SK-N-SH (cell line): ENCODE measurements at regions not wholly inside any gene's neighbourhood (a gene's known extent, or its start where the extent isn't known, plus 50 kb on each side); places are given as distances from the start of the nearest gene placed in this dataset.

Experiments
- CTCF ChIA-PET: fragments of 300-600, 350-600 bp; formaldehyde crosslinking; extraction: SDS; loops from one replicate; lab custom pipeline; 2021; lab: Yijun Ruan, JAX
- POLR2A ChIA-PET: fragments of 350-600 bp; sonication (Branson Sonifier 250); formaldehyde crosslinking; extraction: SDS; loops from one replicate; lab custom pipeline; 2020; ENCODE audit warnings: antibody characterized with exemption, inconsistent platforms; lab: Yijun Ruan, JAX
- DNase-seq: peaks from one replicate; pipeline ENCODE4 v3.0.0; 2012
- H2AFZ ChIP-seq: fragments of 200-600 bp; sonication (generic); 2 replicates; pipeline ENCODE4 v1.8.1; 2016; ENCODE audit warnings: antibody characterized with exemption, mild to moderate bottlenecking, low read depth
- H3F3A ChIP-seq: fragments of 200-600 bp; sonication (generic); replicated peaks from 2 replicates; pipeline ENCODE3; 2016; ENCODE audit warnings: antibody characterized with exemption, mild to moderate bottlenecking; ENCODE audit not compliant: insufficient read depth
- H3K27ac ChIP-seq, 2 experiments: fragments of 200-500 bp in 1 of 2; fragments of 200-600 bp in 1 of 2; sonication (Bioruptor generic) in 1 of 2; sonication (generic), shearing (Covaris generic) in 1 of 2; 2 replicates each; pipeline versions ENCODE4 v1.5.1 to v1.6.1; 2014 to 2016; ENCODE audit warnings: low read depth in 2 of 2, inconsistent platforms in 1 of 2, low read length in 1 of 2, mild to moderate bottlenecking in 1 of 2, mixed read lengths in 1 of 2
- H3K27me3 ChIP-seq: fragments of 200-600 bp; sonication (generic), shearing (Covaris generic); 2 replicates; pipeline ENCODE4 v1.6.1; 2016; ENCODE audit warnings: mixed run types; ENCODE audit not compliant: insufficient read depth
- H3K36me3 ChIP-seq, 2 experiments: fragments of 200-500 bp in 1 of 2; fragments of 200-600 bp in 1 of 2; sonication (Bioruptor generic) in 1 of 2; sonication (generic) in 1 of 2; replicated peaks in 1 of 2; 2 replicates each; pipeline versions ENCODE3 to v1.5.1; 2014 to 2016; ENCODE audit warnings: low read length in 1 of 2, mild to moderate bottlenecking in 1 of 2; ENCODE audit not compliant: insufficient read depth in 2 of 2, control insufficient read depth in 1 of 2
- H3K4me1 ChIP-seq, 2 experiments: fragments of 200-500 bp in 1 of 2; fragments of 200-600 bp in 1 of 2; sonication (Bioruptor generic) in 1 of 2; sonication (generic), shearing (Covaris generic) in 1 of 2; 2 replicates each; pipeline versions ENCODE4 v1.5.1 to v1.6.1; 2014 to 2016; ENCODE audit warnings: low read depth in 1 of 2, low read length in 1 of 2, mixed run types in 1 of 2; ENCODE audit not compliant: insufficient read depth in 2 of 2, control insufficient read depth in 1 of 2
- H3K4me2 ChIP-seq: fragments of 200-600 bp; sonication (generic), shearing (Covaris generic); 2 replicates; pipeline ENCODE4 v1.6.1; 2017; ENCODE audit warnings: mixed run types
- H3K4me3 ChIP-seq, 2 experiments: fragments of 200-500 bp in 1 of 2; fragments of 200-600 bp in 1 of 2; sonication (Bioruptor generic) in 1 of 2; sonication (generic), shearing (Covaris generic) in 1 of 2; 2 replicates each; pipeline versions ENCODE4 v1.5.1 to v1.8.1; 2014 to 2016; ENCODE audit warnings: low read depth in 2 of 2, inconsistent platforms in 1 of 2, low read length in 1 of 2, mild to moderate bottlenecking in 1 of 2, mixed read lengths in 1 of 2, moderate library complexity in 1 of 2
- H3K79me2 ChIP-seq: fragments of 200-600 bp; sonication (generic); 2 replicates; pipeline ENCODE4 v1.8.1; 2017; ENCODE audit warnings: mild to moderate bottlenecking; ENCODE audit not compliant: insufficient read depth
- H3K9ac ChIP-seq: fragments of 200-600 bp; sonication (generic); 2 replicates; pipeline ENCODE4 v1.6.1; 2017; ENCODE audit warnings: mixed run types
- H3K9me2 ChIP-seq: fragments of 200-600 bp; sonication (generic); 2 replicates; pipeline ENCODE4 v1.6.1; 2017; ENCODE audit warnings: mixed run types
- H3K9me3 ChIP-seq: fragments of 200-600 bp; sonication (generic); 2 replicates; pipeline ENCODE4 v1.6.1; 2017; ENCODE audit warnings: mixed run types, mild to moderate bottlenecking, moderate library complexity
- H4K20me1 ChIP-seq: fragments of 200-600 bp; sonication (generic); 2 replicates; pipeline ENCODE4 v1.6.1; 2017; ENCODE audit warnings: mild to moderate bottlenecking, mixed run types; ENCODE audit not compliant: insufficient read depth
- CTCF ChIP-seq: fragments of 200-600 bp; sonication (generic); IDR thresholded peaks from 2 replicates; pipeline ENCODE4 v1.6.1; 2017; ENCODE audit warnings: antibody characterized with exemption, mild to moderate bottlenecking, moderate library complexity
- ELF1 ChIP-seq: IDR thresholded peaks from 2 replicates; pipeline ENCODE4 v1.4.0; 2012
- EZH2phosphoT487 ChIP-seq: fragments of 200-600 bp; sonication (generic); IDR thresholded peaks from 2 replicates; pipeline ENCODE4 v1.6.1; 2017; ENCODE audit warnings: low read depth, mixed run types, mild to moderate bottlenecking, antibody characterized with exemption, moderate library complexity, borderline replicate concordance
- GATA2 ChIP-seq: sonication (generic); formaldehyde crosslinking; IDR thresholded peaks from 2 replicates; pipeline ENCODE4 v1.5.0; 2020; ENCODE audit warnings: mild to moderate bottlenecking, missing genetic modification reagents
- JUND ChIP-seq: IDR thresholded peaks from 2 replicates; pipeline ENCODE4 v1.4.0; 2012
- MEF2A ChIP-seq: IDR thresholded peaks from 2 replicates; pipeline ENCODE4 v1.4.0; 2012; ENCODE audit warnings: low read depth, borderline replicate concordance
- MXI1 ChIP-seq: IDR thresholded peaks from 2 replicates; pipeline ENCODE4 v1.6.1; 2012; ENCODE audit warnings: mild to moderate bottlenecking, low read depth, low read length, improper control_type of control experiment
- NFIC ChIP-seq: IDR thresholded peaks from 2 replicates; pipeline ENCODE4 v1.4.0; 2012; ENCODE audit warnings: borderline replicate concordance
- NRF1 ChIP-seq: IDR thresholded peaks from 2 replicates; pipeline ENCODE4 v1.6.1; 2012; ENCODE audit warnings: low read depth, mild to moderate bottlenecking, low read length
- PBX3 ChIP-seq: IDR thresholded peaks from 2 replicates; pipeline ENCODE4; 2012
- POLR2AphosphoS5 ChIP-seq: IDR thresholded peaks from 2 replicates; pipeline ENCODE4 v1.6.1; 2012; ENCODE audit warnings: low read depth, low read length
- RCOR1 ChIP-seq: fragments of 150-350 bp; IDR thresholded peaks from 2 replicates; pipeline ENCODE4 v1.6.1; 2017; ENCODE audit warnings: antibody characterized with exemption, low read length
- RXRA ChIP-seq: IDR thresholded peaks from 2 replicates; pipeline ENCODE4 v1.4.0; 2012; ENCODE audit warnings: low read depth, mild to moderate bottlenecking, borderline replicate concordance
- SIN3A ChIP-seq: IDR thresholded peaks from 2 replicates; pipeline ENCODE4 v1.6.1; 2012; ENCODE audit warnings: low read depth, mild to moderate bottlenecking, low read length, moderate library complexity, borderline replicate concordance
- TCF12 ChIP-seq: IDR thresholded peaks from 2 replicates; pipeline ENCODE4 v1.4.0; 2012
- TEAD4 ChIP-seq: IDR thresholded peaks from 2 replicates; pipeline ENCODE4 v1.4.0; 2012; ENCODE audit warnings: mild to moderate bottlenecking, borderline replicate concordance; ENCODE audit not compliant: insufficient read depth
- YY1 ChIP-seq: IDR thresholded peaks from 2 replicates; pipeline ENCODE4 v1.4.0; 2012; ENCODE audit warnings: low read depth, mild to moderate bottlenecking
- ZBTB33 ChIP-seq: IDR thresholded peaks from 2 replicates; pipeline ENCODE4 v1.4.0; 2012; ENCODE audit warnings: low read depth, borderline replicate concordance
- WGBS: methylation state at CpG from one replicate; pipeline ENCODE4 v1.1.6; 2017; ENCODE audit warnings: low lambda C conversion rate; 5-methylcytosine and 5-hydroxymethylcytosine counted together
- TF ChIP-seq, protein P1 (sequence below): fragments of 150-350 bp; IDR thresholded peaks from 2 replicates; pipeline ENCODE4 v1.6.1; 2016; ENCODE audit warnings: mild to moderate bottlenecking, low read depth, low read length

DNA sequence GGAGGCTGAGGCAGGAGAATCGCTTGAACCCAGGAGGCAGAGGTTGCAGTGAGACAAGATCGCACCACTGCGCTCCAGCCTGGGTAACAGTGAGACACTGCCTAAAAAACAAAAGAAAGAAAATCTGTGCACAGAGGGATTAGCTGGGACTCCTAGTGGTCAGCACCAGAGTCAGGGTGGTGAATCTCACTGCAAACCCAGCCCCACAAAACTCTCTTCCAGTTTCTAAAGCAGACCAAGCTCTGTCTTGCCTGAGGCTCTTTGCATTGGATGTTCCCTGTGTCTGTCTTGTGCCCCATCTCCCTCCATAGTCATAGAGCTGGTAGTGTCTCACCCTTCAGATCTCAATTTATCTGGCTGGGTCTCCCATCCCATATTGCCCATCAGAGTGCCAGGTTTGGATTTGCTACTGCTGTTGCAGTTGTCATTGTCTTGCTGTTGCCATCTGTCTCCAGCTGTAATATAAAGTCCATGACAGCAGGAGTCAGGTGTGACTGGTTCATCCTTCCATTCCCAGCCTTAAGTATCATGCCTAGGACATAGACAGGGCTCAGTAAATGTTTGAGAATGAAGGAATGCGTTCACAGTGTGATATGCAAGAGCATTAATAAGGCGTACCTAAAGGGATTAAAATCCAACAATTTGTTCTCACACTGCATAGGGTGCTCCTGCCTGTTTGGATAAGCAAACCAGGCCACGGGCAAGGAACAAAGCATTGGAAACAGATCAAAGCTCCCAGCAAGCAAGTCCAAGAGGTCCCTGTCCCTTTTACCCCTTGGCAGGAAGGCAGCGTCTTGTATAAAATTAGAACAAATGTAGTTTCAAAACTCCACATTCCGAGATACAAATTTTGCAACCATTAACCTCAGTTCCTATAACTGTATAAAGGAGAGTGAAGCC, 614.6 kb upstream of the CDH5 start:
- no peaks in the 10 kb centered on the region; the same call in 1 of the 2 replicates for H3K27me3 ChIP-seq
- CTCF ChIA-PET: interaction anchor here (1.3 kb wide), 1 partner anchor 14 kb away, joined by 3 read pairs; no protein-coding TSS in a partner anchor

DNA sequence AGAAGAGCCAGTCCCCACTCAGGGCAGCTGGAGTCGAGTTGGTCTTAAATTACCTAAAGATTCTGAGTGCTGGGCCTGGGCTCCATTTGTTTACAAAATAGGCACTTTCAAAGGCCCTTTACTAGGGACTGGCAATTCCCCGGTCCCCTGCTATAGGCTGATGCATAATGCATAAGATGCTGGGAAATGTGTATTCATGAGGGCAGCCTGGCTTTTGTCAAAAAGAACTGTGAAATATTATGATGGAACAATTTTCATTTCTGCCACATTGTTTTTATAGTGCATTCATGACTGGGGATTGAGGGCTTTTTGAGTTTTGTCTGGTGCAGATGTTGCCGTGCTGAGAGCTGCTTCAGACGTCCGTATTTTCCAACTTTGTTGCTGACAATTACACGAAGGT, 617.0 kb upstream of the CDH5 start:
- Histone ChIP-seq H3K9me2 (no peaks in the 10 kb centered on the region), H3K4me3 (no peak overlapping the region), H3F3A (no peaks in the 10 kb centered on the region), H3K79me2 (no peaks in the 10 kb centered on the region), H3K36me3 (no peaks in the 10 kb centered on the region), H3K9ac (no peak overlapping the region), H3K4me1 (peaks cover 0 to 19% of the 10 kb centered on the region in 2 experiments; a peak in 2 of 4 replicates), H3K9me3 (no peaks in the 10 kb centered on the region), H3K27ac (no peak overlapping the region), H3K27me3 (no peaks in the 10 kb centered on the region; the same call in 1 of the 2 replicates), H2AFZ (no peak overlapping the region), H3K4me2 (no peak overlapping the region), H4K20me1 (no peaks in the 10 kb centered on the region)
- ChIA-PET CTCF (no interaction called here), POLR2A (no interaction called here)
- WGBS: 42% methylated on average over 6 of the region's 6 CpGs
- no peak for DNase-seq
- TF ChIP-seq MEF2A: no peak
- TF ChIP-seq GATA2 (CRISPR knock-in tag): no peak
- no peak for TF ChIP-seq NFIC
- TF ChIP-seq RXRA: no peak
- TF ChIP-seq SIN3A: no peak
- TF ChIP-seq RCOR1: no peak
- TF ChIP-seq TCF12: no peak
- TF ChIP-seq EZH2phosphoT487: no peak
- TF ChIP-seq POLR2AphosphoS5: no peak
- no peak for TF ChIP-seq MXI1
- no peak for TF ChIP-seq TEAD4
- no peak for TF ChIP-seq JUND
- TF ChIP-seq PBX3: no peak
- TF ChIP-seq ELF1: no peak
- no peak for TF ChIP-seq NRF1
- TF ChIP-seq CTCF: no peak
- TF ChIP-seq, protein P1, sequence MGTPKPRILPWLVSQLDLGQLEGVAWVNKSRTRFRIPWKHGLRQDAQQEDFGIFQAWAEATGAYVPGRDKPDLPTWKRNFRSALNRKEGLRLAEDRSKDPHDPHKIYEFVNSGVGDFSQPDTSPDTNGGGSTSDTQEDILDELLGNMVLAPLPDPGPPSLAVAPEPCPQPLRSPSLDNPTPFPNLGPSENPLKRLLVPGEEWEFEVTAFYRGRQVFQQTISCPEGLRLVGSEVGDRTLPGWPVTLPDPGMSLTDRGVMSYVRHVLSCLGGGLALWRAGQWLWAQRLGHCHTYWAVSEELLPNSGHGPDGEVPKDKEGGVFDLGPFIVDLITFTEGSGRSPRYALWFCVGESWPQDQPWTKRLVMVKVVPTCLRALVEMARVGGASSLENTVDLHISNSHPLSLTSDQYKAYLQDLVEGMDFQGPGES: no peak

More for the DNA sequence above, 614.6 kb upstream of the CDH5 start:
- Histone ChIP-seq H3K4me2 (no peak overlapping the region), H3K9me3 (no peaks in the 10 kb centered on the region), H3K9me2 (no peaks in the 10 kb centered on the region), H3K4me3 (no peak overlapping the region), H3K27ac (no peak overlapping the region), H3K36me3 (no peaks in the 10 kb centered on the region), H3F3A (no peaks in the 10 kb centered on the region), H3K4me1 (peaks cover 0 to 37% of the 10 kb centered on the region in 2 experiments; a peak in 3 of 4 replicates), H3K79me2 (no peaks in the 10 kb centered on the region), H4K20me1 (no peaks in the 10 kb centered on the region), H2AFZ (no peak overlapping the region), H3K9ac (no peak overlapping the region)
- 63% methylated on average over 8 of the region's 8 CpGs for WGBS
- DNase-seq: no peak
- TF ChIP-seq ZBTB33: no peak
- TF ChIP-seq YY1: no peak
- POLR2A ChIA-PET: no interaction called here
